Activated T-cell treated with anti-CD3 and anti-CD28 coated beads, Interleukin-2, amount 50 U/mL, for 72 hours (primary cell): ENCODE measurements at regions not wholly inside any gene's neighbourhood (a gene's known extent, or its start where the extent isn't known, plus 50 kb on each side); places are given as distances from the start of the nearest gene placed in this dataset.

Experiments used
- ATAC-seq, 2 donors: fragments of 150-1000 bp; cut with Tn5 transposase; replicated peaks in 1 of 2; 2 replicates each; pipeline ENCODE4 v1.10.0; 2021; ENCODE audit warnings: moderate library complexity in 2 of 2, mild to moderate bottlenecking in 1 of 2
- DNase-seq, 2 donors: peaks; one replicate each; pipeline ENCODE4 v3.0.0; 2021 to 2022; ENCODE audit warnings: mixed read lengths in 1 of 2
- H3K27ac Mint-ChIP-seq: one replicate; pipeline ENCODE4 v1.8.0; 2022; ENCODE audit warnings: mild to moderate bottlenecking, moderate library complexity, mixed read lengths
- H3K27me3 Mint-ChIP-seq: one replicate; pipeline ENCODE4 v1.8.0; 2022; ENCODE audit warnings: low read depth, mixed read lengths
- H3K36me3 Mint-ChIP-seq, 2 donors: one replicate each; pipeline ENCODE4 v1.8.0; 2022; ENCODE audit warnings: mixed read lengths in 2 of 2, mild to moderate bottlenecking in 1 of 2; ENCODE audit not compliant: insufficient read depth in 2 of 2
- H3K4me1 Mint-ChIP-seq: one replicate; pipeline ENCODE4 v1.8.0; 2022; ENCODE audit warnings: low read depth, mixed read lengths
- H3K4me3 Mint-ChIP-seq, 2 donors: one replicate each; pipeline ENCODE4 v1.8.0; 2022; ENCODE audit warnings: mild to moderate bottlenecking in 2 of 2, mixed read lengths in 2 of 2, moderate library complexity in 2 of 2
- H3K9me3 Mint-ChIP-seq, 2 donors: one replicate each; pipeline ENCODE4 v1.8.0; 2022; ENCODE audit warnings: mixed read lengths in 2 of 2

- no peak for ATAC-seq
- H3K27ac Mint-ChIP-seq = no peak overlapping the region
- no peaks in the 10 kb centered on the region for H3K4me1 Mint-ChIP-seq
- DNase-seq = no peak
- H3K36me3 Mint-ChIP-seq = no peaks in the 10 kb centered on the region
- no peaks in the 10 kb centered on the region for H3K9me3 Mint-ChIP-seq
- peaks cover 2% of the 10 kb centered on the region for H3K27me3 Mint-ChIP-seq
- H3K4me3 Mint-ChIP-seq = no peak overlapping the region
Observed at GRCh38 chr22:44428941-44429830, 68.8 kb downstream of the RTL6 start.

DNA sequence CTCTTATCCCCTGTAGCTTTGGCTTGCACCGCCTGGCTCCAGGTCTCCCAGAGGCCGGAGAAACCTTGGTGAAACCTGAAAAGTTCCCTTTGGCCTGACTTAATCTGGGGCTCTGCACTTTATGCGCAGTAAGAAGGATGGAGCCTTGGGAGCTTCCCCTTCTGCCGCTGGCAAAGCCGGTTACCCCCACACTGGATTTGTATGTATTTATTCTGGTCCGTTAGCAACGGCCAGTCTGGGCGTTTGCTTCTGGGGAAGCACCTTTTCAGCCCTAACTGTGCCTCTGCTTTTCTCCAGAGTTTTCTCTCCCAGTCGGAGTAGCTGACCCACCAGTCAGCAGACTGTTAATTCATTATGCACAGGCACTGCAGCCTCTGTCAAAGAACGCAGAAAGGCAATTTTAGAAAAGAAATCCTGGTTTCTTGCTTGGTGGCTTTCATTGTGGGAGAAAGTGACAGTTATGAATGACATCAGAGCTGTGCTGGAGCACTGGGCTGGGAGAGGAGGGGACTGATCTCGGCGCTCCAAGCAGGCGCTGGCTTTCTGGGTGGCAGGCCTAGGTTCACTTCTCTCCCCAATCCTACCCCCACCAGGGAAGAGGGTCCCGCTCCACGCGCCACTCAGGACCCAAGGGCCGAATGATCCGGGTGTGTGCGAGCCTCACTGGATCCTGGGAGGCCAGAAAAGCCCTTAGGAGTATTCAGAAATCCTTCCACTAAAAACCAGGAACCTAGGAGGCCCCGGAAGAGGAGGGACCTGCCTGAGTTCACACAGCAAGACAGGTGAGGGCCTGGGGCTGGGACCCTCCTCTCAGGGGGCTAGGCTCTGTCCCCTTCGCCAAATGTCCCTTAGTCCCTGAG is 70.2 kb downstream of the RTL6 start:
- ATAC-seq (no peak), DNase-seq (no peak)
- H3K27me3 Mint-ChIP-seq = peaks cover 2% of the 10 kb centered on the region
- no peak overlapping the region for H3K27ac Mint-ChIP-seq
- no peaks in the 10 kb centered on the region for H3K36me3 Mint-ChIP-seq
- no peaks in the 10 kb centered on the region for H3K9me3 Mint-ChIP-seq
- H3K4me3 Mint-ChIP-seq = no peak overlapping the region
- no peaks in the 10 kb centered on the region for H3K4me1 Mint-ChIP-seq

GRCh38 chr22:44426981-44427380 is 71.1 kb downstream of the RTL6 start:
- DNase-seq (no peak), ATAC-seq (no peak)
- Mint-ChIP-seq H3K27ac (no peak overlapping the region), H3K4me3 (no peak overlapping the region), H3K27me3 (peaks cover 5% of the 10 kb centered on the region), H3K9me3 (no peaks in the 10 kb centered on the region), H3K4me1 (no peaks in the 10 kb centered on the region), H3K36me3 (no peaks in the 10 kb centered on the region)

- DNase-seq = no peak
- Mint-ChIP-seq H3K36me3 (peaks cover 2% of the 10 kb centered on the region in 2 donors), H3K27me3 (peaks cover 10% of the 10 kb centered on the region), H3K27ac (no peak overlapping the region), H3K4me1 (no peaks in the 10 kb centered on the region), H3K9me3 (peaks cover 1 to 4% of the 10 kb centered on the region in 2 donors), H3K4me3 (no peak overlapping the region)
- ATAC-seq = no peak
Observed at GRCh38 chr22:44425694-44426045, 72.4 kb downstream of the RTL6 start.

- H3K9me3 Mint-ChIP-seq = peaks cover 3 to 6% of the 10 kb centered on the region in 2 donors
- H3K4me3 Mint-ChIP-seq = no peak overlapping the region
- H3K4me1 Mint-ChIP-seq = no peaks in the 10 kb centered on the region
- H3K27ac Mint-ChIP-seq = no peak overlapping the region
- no peak for ATAC-seq
- no peak for DNase-seq
- peaks cover 15% of the 10 kb centered on the region for H3K27me3 Mint-ChIP-seq
- peaks cover 2 to 3% of the 10 kb centered on the region in 2 donors for H3K36me3 Mint-ChIP-seq
Observed at GRCh38 chr22:44424867-44425693, 73.0 kb downstream of the RTL6 start.

DNA sequence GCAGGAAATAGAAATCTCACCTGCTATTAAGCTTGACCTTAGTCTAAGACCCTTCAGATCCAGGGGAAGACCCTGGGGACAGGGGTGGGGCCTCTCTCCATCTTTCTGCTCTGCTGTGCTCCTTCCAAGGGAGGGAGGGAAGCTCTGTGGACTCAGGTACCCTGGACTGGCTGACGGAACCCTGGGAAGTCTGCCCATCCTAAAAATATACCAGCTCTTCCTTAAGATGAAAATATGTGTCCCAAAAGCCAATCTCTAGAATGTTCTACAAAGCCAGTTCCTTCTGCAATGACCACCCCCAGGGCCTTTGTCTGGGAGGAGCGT is 73.7 kb downstream of the RTL6 start:
- Mint-ChIP-seq H3K27ac (no peak overlapping the region), H3K9me3 (peaks cover 10 to 11% of the 10 kb centered on the region in 2 donors), H3K4me3 (no peak overlapping the region), H3K27me3 (peaks cover 22% of the 10 kb centered on the region), H3K4me1 (no peaks in the 10 kb centered on the region), H3K36me3 (peaks cover 6 to 9% of the 10 kb centered on the region in 2 donors)
- ATAC-seq (no peak), DNase-seq (no peak)

DNA sequence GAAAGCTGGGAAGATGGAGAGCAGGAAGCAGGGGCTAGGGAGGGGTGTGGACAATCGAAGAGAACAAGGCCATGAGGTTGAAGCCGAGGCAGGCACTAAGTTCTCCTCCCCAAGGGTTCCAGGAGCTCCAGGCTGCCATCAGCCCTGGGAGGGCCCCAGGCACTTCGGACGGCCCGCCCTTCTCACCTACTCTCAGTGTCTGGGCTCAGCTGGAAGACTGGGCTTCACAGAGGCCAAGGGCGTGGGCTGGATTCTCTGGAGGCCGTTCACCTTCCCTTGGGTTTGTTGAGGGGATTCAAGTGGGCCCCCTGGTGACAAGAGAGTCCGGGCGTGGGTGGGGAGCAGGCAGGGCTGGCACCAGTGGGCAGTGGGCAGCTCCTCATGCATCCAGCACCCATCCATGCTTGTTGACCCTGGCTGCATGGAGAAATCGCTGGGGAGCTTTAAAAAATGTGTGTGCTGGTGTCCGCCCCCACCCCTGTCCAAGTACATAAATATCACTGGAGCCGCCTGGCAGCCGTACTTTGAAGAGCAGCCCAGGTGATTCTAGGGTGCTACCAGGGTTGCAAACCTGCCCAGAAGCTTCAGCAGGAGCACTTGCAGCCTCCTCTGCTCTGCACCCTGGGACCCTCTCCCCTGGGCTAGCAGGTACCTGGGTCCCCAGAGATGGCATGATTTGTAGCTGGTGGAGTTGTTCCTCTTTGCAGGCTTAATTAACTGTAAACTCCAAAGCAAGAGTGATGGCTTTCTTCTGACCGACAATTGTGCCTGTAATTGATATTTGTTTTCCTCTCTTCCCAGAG is 74.3 kb downstream of the RTL6 start:
- Mint-ChIP-seq H3K4me3 (no peak overlapping the region), H3K36me3 (peaks cover 6 to 10% of the 10 kb centered on the region in 2 donors), H3K27ac (no peak overlapping the region), H3K9me3 (peaks cover 10 to 11% of the 10 kb centered on the region in 2 donors), H3K27me3 (peaks cover 24% of the 10 kb centered on the region), H3K4me1 (no peaks in the 10 kb centered on the region)
- ATAC-seq = no peak
- no peak for DNase-seq

DNA sequence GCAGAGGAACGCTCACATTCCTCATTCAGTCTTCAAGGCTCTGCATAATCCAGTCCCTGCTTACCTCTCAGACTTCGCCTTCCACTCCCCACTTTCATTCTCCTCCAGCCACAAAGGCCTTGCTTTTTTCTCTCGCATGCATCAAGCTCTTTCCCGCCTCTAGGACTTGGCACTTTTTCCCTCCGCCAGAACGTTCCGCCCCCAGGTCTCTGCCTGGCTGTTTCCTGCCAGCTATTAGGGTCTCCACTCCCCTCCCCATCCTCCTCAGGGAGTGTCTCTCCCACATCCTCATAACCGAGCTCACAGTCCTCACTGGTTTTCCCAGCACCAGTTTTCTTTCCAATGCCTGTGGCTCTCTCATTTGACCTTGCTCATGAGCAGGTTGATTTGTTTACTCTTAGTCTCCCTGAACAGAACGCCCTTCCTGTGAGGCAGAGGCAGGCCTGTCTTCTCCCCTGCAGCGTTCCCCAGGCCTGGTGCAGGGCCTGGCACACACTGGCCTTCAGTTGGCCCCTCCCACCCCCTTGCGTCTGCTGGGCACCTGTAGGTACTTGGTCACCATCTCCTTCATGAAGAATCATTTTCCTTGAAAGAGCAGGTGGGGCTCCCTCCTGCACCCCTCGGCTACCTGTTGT is 75.2 kb downstream of the RTL6 start:
- Mint-ChIP-seq H3K27ac (no peak overlapping the region), H3K36me3 (peaks cover 6 to 10% of the 10 kb centered on the region in 2 donors), H3K4me3 (no peak overlapping the region), H3K9me3 (peaks cover 10 to 11% of the 10 kb centered on the region in 2 donors), H3K27me3 (peaks cover 24% of the 10 kb centered on the region), H3K4me1 (no peaks in the 10 kb centered on the region)
- ATAC-seq = no peak
- DNase-seq = no peak

DNA sequence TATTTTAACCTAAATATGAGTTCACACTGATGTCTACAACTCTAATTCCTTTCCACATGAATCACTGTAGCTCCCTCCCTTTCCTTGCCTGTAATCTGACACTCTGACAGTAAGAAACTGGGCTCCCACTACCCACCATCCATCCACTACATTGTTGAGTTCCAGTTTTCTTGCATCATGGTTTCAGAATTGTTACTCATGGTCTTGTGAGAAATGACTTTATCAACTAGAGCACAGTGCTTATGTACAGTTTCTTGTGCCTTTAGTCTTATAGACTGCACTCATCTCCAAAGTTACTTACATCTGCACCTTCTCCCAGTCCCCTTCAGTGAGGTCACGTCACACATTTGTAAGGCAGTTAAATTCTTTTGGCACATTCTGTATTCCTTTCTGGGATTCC is 78.6 kb downstream of the RTL6 start:
- ATAC-seq (peak in 1 of 2 donors; percentile 32), DNase-seq (no peak)
- Mint-ChIP-seq H3K27ac (no peak overlapping the region), H3K9me3 (peaks cover 14 to 17% of the 10 kb centered on the region in 2 donors), H3K36me3 (peaks cover 6 to 16% of the 10 kb centered on the region in 2 donors), H3K4me1 (no peaks in the 10 kb centered on the region), H3K4me3 (no peak overlapping the region), H3K27me3 (peaks cover 24% of the 10 kb centered on the region)

DNA sequence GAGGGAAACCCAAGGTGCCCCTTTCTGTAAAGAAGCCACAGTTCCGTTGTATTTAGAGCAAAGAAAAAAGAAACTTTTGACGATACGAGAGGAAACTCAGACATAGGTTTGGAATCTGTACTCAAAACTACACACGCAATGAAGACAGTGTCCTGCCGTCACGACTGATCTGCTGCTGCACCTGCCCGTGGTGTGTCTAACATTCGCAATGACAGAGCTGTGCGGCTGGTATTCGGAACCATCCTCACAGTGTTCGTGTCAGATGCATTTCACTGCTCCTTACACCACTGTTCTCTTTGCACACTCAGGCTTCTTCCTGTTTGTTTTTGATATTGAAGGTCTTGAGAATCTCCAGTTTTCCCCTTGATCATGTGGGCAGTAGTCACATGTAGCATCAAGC is 84.8 kb downstream of the RTL6 start:
- DNase-seq (no peak), ATAC-seq (no peak)
- Mint-ChIP-seq H3K4me3 (no peak overlapping the region), H3K9me3 (peaks cover 3 to 7% of the 10 kb centered on the region in 2 donors), H3K27ac (no peak overlapping the region), H3K36me3 (peaks cover 0 to 6% of the 10 kb centered on the region in 2 donors), H3K4me1 (no peaks in the 10 kb centered on the region), H3K27me3 (no peaks in the 10 kb centered on the region)

DNA sequence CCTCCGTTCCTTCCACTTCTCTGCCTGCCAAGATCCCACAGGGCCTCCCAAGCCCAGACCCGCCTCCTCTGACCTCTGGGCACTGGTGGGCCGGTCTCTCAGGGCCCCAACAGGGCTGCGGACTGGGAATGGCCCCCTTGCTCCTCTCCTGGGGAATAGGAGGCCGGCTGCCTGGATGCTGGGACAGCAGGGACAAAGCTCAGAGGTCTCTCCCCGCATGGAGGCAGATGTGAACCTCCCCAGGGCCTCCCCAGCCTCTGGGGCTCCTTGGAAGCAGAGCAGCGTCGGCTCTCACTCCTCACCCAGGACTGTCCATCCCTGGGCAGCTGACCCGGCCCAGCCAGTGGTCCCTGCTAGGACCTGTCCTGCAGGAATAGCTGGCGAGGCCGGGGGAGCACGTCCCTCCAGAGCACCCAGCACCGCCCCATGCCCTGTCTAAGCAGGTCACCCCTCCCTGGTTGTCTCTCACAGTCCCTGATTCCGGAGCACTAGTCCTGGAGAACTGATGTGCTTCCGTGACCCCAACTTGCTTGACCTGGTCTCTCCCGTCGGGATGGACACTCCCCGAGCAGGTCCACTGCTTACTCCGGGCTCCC is 85.8 kb downstream of the RTL6 start:
- no peak overlapping the region for H3K4me3 Mint-ChIP-seq
- no peak overlapping the region for H3K27ac Mint-ChIP-seq
- peaks cover 3 to 7% of the 10 kb centered on the region in 2 donors for H3K9me3 Mint-ChIP-seq
- ATAC-seq (no peak), DNase-seq (no peak)
- H3K36me3 Mint-ChIP-seq = peaks cover 0 to 4% of the 10 kb centered on the region in 2 donors
- no peaks in the 10 kb centered on the region for H3K4me1 Mint-ChIP-seq
- no peaks in the 10 kb centered on the region for H3K27me3 Mint-ChIP-seq
